Mesenchymal stem cell (in vitro differentiated cells and primary cell): ENCODE measurements at regions not wholly inside any gene's neighbourhood (a gene's known extent, or its start where the extent isn't known, plus 50 kb on each side); places are given as distances from the start of the nearest gene placed in this dataset.

Source experiments
- DNase-seq: peaks from one replicate; pipeline ENCODE4 v3.0.0-alpha.2; 2013
- H2AFZ ChIP-seq: one replicate; pipeline ENCODE4 v1.6.1; 2013; ENCODE audit warnings: low read depth, mild to moderate bottlenecking, control low read depth, inconsistent platforms, low read length, moderate library complexity
- H2AK5ac ChIP-seq: 2 replicates; pipeline ENCODE4 v1.6.1; 2013; ENCODE audit warnings: low read length, moderate library complexity, mild to moderate bottlenecking, inconsistent platforms; ENCODE audit not compliant: severe bottlenecking
- H2BK120ac ChIP-seq: one replicate; pipeline ENCODE4 v1.6.1; 2013; ENCODE audit warnings: low read depth, mild to moderate bottlenecking, inconsistent platforms, low read length, moderate library complexity
- H2BK12ac ChIP-seq, 2 experiments: one replicate each; pipeline ENCODE4 v1.6.1; 2013; ENCODE audit warnings: inconsistent platforms in 2 of 2, low read length in 2 of 2, mild to moderate bottlenecking in 2 of 2, moderate library complexity in 2 of 2, control low read depth in 1 of 2
- H2BK15ac ChIP-seq: one replicate; pipeline ENCODE4 v1.6.1; 2013; ENCODE audit warnings: mild to moderate bottlenecking, low read depth, inconsistent platforms; ENCODE audit not compliant: poor library complexity, severe bottlenecking
- H2BK5ac ChIP-seq: 2 replicates; pipeline ENCODE4 v1.6.1; 2013; ENCODE audit warnings: low read depth, mild to moderate bottlenecking, low read length, control low read depth, inconsistent platforms; ENCODE audit not compliant: poor library complexity, severe bottlenecking
- H3K14ac ChIP-seq, 2 experiments: one replicate each; pipeline ENCODE4 v1.6.1; 2013; ENCODE audit warnings: inconsistent platforms in 2 of 2, low read length in 2 of 2, control low read depth in 1 of 2, mild to moderate bottlenecking in 1 of 2, moderate library complexity in 1 of 2
- H3K18ac ChIP-seq, 2 experiments: one replicate each; pipeline ENCODE4 v1.6.1; 2013; ENCODE audit warnings: inconsistent platforms in 2 of 2, low read length in 2 of 2, control low read depth in 1 of 2, low read depth in 1 of 2, mild to moderate bottlenecking in 1 of 2
- H3K23ac ChIP-seq, 2 experiments: one replicate each; pipeline ENCODE4 v1.6.1; 2013; ENCODE audit warnings: inconsistent platforms in 2 of 2, low read length in 2 of 2, mild to moderate bottlenecking in 2 of 2, moderate library complexity in 2 of 2, control low read depth in 1 of 2
- H3K27ac ChIP-seq: 2 replicates; pipeline ENCODE4 v1.5.1; 2013; ENCODE audit warnings: mild to moderate bottlenecking, moderate library complexity, low read length, control low read depth, inconsistent platforms; ENCODE audit not compliant: poor library complexity, severe bottlenecking
- H3K27me3 ChIP-seq, 2 experiments: 2 replicates each; pipeline versions ENCODE4 v1.6.1 to v1.7.0; 2013; ENCODE audit warnings: low read length in 2 of 2, mild to moderate bottlenecking in 2 of 2, moderate library complexity in 2 of 2, control low read depth in 1 of 2, inconsistent platforms in 1 of 2; ENCODE audit not compliant: control insufficient read depth in 1 of 2, insufficient read depth in 1 of 2
- H3K36me3 ChIP-seq, 2 experiments: 2 replicates each; pipeline versions ENCODE4 v1.6.1 to v1.7.0; 2013; ENCODE audit warnings: low read length in 2 of 2, control low read depth in 1 of 2, inconsistent platforms in 1 of 2, low read depth in 1 of 2, mild to moderate bottlenecking in 1 of 2; ENCODE audit not compliant: insufficient read depth in 2 of 2, control insufficient read depth in 1 of 2
- H3K4ac ChIP-seq, 2 experiments: one replicate each; pipeline ENCODE4 v1.6.1; 2013; ENCODE audit warnings: inconsistent platforms in 2 of 2, low read length in 2 of 2, mild to moderate bottlenecking in 2 of 2, moderate library complexity in 2 of 2, control low read depth in 1 of 2, low read depth in 1 of 2
- H3K4me1 ChIP-seq: 2 replicates; pipeline ENCODE4 v1.6.1; 2013; ENCODE audit warnings: low read depth, low read length, control low read depth; ENCODE audit not compliant: control insufficient read depth, insufficient read depth
- H3K4me2 ChIP-seq: 2 replicates; pipeline ENCODE4 v1.6.1; 2013; ENCODE audit warnings: low read length, mild to moderate bottlenecking, inconsistent platforms; ENCODE audit not compliant: poor library complexity, severe bottlenecking
- H3K4me3 ChIP-seq, 2 experiments: 2 replicates each; pipeline versions ENCODE4 v1.5.1 to v1.7.0; 2013; ENCODE audit warnings: low read length in 2 of 2, mild to moderate bottlenecking in 2 of 2, control low read depth in 1 of 2, low read depth in 1 of 2; ENCODE audit not compliant: insufficient read depth in 1 of 2
- H3K79me1 ChIP-seq: replicated peaks from 2 replicates; pipeline ENCODE4 v1.6.1; 2013; ENCODE audit warnings: mild to moderate bottlenecking, control low read depth, low read length, inconsistent platforms; ENCODE audit not compliant: poor library complexity, severe bottlenecking
- H3K9ac ChIP-seq: 2 replicates; pipeline ENCODE4 v1.7.0; 2013; ENCODE audit warnings: mild to moderate bottlenecking, low read length, moderate library complexity
- H3K9me3 ChIP-seq: 2 replicates; pipeline ENCODE4 v1.7.0; 2013; ENCODE audit warnings: mild to moderate bottlenecking, low read length; ENCODE audit not compliant: control insufficient read depth
- H4K8ac ChIP-seq: one replicate; pipeline ENCODE4 v1.6.1; 2013; ENCODE audit warnings: inconsistent platforms, mild to moderate bottlenecking, low read length, moderate library complexity
- H4K91ac ChIP-seq: one replicate; pipeline ENCODE4 v1.6.1; 2013; ENCODE audit warnings: mild to moderate bottlenecking, low read length, inconsistent platforms
- WGBS: methylation state at CpG from one replicate; pipeline ENCODE4 v1.1.7; 2013; ENCODE audit warnings: mixed read lengths; 5-methylcytosine and 5-hydroxymethylcytosine counted together

DNA sequence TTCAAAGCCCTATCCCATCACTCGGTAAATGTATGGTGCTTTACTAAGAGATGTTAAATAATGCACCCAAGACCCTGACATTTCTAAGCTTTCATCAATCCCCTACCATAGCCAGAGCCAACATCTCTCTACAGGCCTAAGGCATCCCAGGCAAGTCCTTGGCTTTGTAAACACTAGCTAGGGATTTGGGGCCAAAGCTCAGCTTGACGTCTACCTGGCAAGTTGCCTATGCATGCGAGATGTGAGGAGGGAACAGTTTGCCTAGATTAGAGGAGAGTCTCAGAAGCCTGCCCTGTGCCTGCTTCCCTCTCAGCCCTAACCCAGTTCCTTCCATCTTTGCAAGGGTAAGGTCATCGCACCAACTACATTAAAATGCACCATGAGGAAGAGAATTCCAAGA lies 221.5 kb upstream of the NCKAP5 start:
- no peak overlapping the region for H2AFZ ChIP-seq
- peak overlapping the region; percentile 4 for H2AK5ac ChIP-seq
- H3K14ac ChIP-seq = no peak overlapping the region
- no peak overlapping the region for H3K4ac ChIP-seq
- no peak overlapping the region for H3K27ac ChIP-seq
- H3K9ac ChIP-seq = no peak overlapping the region
- H4K91ac ChIP-seq = no peak overlapping the region
- H4K8ac ChIP-seq = peak overlapping the region; percentile 62
- no peak overlapping the region for H3K18ac ChIP-seq
- H3K27me3 ChIP-seq = no peaks in the 10 kb centered on the region
- no peak overlapping the region for H2BK15ac ChIP-seq
- no peak overlapping the region for H2BK5ac ChIP-seq
- WGBS = 73% methylated on average over 4 of the region's 4 CpGs
- H2BK12ac ChIP-seq = no peak overlapping the region
- no peaks in the 10 kb centered on the region for H3K79me1 ChIP-seq
- H3K4me3 ChIP-seq = no peak overlapping the region
- H2BK120ac ChIP-seq = no peak overlapping the region
- H3K4me1 ChIP-seq = peaks cover 5% of the 10 kb centered on the region
- H3K36me3 ChIP-seq = no peaks in the 10 kb centered on the region
- no peak overlapping the region for H3K4me2 ChIP-seq
- no peak overlapping the region for H3K23ac ChIP-seq
- peaks cover 14% of the 10 kb centered on the region for H3K9me3 ChIP-seq
- no peak for DNase-seq

DNA sequence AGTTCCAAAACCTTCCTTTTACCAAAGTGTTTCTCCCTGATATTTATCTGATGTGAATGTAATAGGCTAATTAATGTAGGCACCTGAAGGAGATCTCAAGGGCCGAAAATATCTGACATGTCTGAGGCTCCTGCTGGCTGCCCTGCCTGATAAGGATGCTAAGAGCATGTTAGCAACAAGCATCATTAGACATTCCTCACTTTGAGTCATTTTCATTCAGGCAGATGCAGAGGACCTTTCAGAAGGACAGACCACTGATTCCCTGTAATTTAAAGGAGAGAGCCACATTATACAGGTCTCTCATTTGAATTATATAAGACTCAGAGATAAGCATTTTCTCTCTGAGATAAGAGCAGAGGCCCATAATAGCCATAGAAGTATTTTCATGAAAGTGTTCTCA lies 222.4 kb upstream of the NCKAP5 start:
- H4K91ac ChIP-seq = peak overlapping the region; percentile 20
- H2BK5ac ChIP-seq = no peak overlapping the region
- H2AK5ac ChIP-seq = peak overlapping the region; percentile 62
- H2BK120ac ChIP-seq = no peak overlapping the region
- peak overlapping the region; percentile 62 for H3K27ac ChIP-seq
- no peak overlapping the region for H2AFZ ChIP-seq
- peaks cover 5% of the 10 kb centered on the region for H3K4me1 ChIP-seq
- H3K4me3 ChIP-seq = no peak overlapping the region
- DNase-seq = peak; percentile 46
- H3K36me3 ChIP-seq = no peaks in the 10 kb centered on the region
- H3K18ac ChIP-seq = peak overlapping the region in 1 of 2 experiments; percentile 32
- no peak overlapping the region for H4K8ac ChIP-seq
- no peak overlapping the region for H3K23ac ChIP-seq
- WGBS = 43% methylated on average over 1 of the region's 1 CpG
- H3K27me3 ChIP-seq = no peaks in the 10 kb centered on the region
- H3K4me2 ChIP-seq = no peak overlapping the region
- H2BK12ac ChIP-seq = peak overlapping the region in 1 of 2 experiments; percentile 66
- peak overlapping the region; percentile 64 for H2BK15ac ChIP-seq
- no peaks in the 10 kb centered on the region for H3K79me1 ChIP-seq
- H3K9ac ChIP-seq = no peak overlapping the region
- no peak overlapping the region for H3K14ac ChIP-seq
- no peak overlapping the region for H3K4ac ChIP-seq
- H3K9me3 ChIP-seq = peaks cover 17% of the 10 kb centered on the region

DNA sequence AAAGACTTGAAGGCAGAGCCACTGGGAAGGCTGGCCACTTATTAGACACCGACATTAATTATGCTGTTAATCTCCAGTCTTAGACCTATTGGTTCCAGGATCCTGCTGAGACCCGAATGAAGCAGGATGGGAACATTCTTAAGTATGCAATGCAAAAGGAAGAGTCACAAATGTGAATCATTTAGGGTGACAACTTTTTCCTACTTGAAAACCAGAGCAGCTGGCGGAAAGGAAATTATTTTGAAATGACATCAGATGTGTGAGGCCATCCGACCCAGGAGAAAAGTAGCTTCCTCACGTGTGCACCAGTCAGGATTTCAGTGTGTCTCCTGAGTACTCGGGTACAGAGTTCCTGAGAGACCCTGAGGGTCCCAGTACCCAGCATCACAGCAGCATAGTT lies 222.9 kb upstream of the NCKAP5 start:
- no peaks in the 10 kb centered on the region for H3K27me3 ChIP-seq
- H3K4ac ChIP-seq = no peak overlapping the region
- no peak overlapping the region for H2BK120ac ChIP-seq
- no peak overlapping the region for H4K91ac ChIP-seq
- peaks cover 5% of the 10 kb centered on the region for H3K4me1 ChIP-seq
- H2BK12ac ChIP-seq = peak overlapping the region in 1 of 2 experiments; percentile 31
- peak overlapping the region; percentile 62 for H3K27ac ChIP-seq
- no peak overlapping the region for H2BK15ac ChIP-seq
- no peak overlapping the region for H4K8ac ChIP-seq
- H2AK5ac ChIP-seq = no peak overlapping the region
- no peak overlapping the region for H3K23ac ChIP-seq
- no peak overlapping the region for H3K4me3 ChIP-seq
- H3K36me3 ChIP-seq = no peaks in the 10 kb centered on the region
- no peak overlapping the region for H3K4me2 ChIP-seq
- no peak overlapping the region for H3K9ac ChIP-seq
- no peaks in the 10 kb centered on the region for H3K79me1 ChIP-seq
- H3K9me3 ChIP-seq = peaks cover 17% of the 10 kb centered on the region
- DNase-seq = peak; percentile 81
- no peak overlapping the region for H2BK5ac ChIP-seq
- WGBS = 3% methylated on average over 6 of the region's 6 CpGs
- H3K14ac ChIP-seq = no peak overlapping the region
- H2AFZ ChIP-seq = peak overlapping the region; percentile 64
- H3K18ac ChIP-seq = no peak overlapping the region

DNA sequence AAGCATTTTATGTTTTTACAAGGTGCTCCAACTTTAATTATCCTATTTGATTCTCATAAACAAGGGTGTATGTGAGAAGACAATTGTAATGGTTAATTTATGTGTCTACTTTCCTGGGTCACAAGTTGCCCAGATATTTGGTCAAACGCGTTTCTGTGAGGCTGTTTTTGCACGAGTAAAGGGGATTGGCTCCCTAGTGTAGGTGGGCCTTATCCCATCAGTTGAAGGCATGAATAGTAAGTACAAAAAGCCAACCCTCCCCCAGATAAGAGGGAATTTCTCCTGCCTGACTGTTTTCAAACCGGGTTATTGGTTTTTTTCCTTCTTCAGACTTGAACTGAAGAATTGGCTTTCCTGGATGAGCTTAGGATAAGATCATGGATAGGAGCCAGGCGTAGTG lies 224.0 kb upstream of the NCKAP5 start:
- WGBS = 93% methylated on average over 5 of the region's 5 CpGs

More for the DNA sequence above, 224.0 kb upstream of the NCKAP5 start:
- no peak for DNase-seq
- no peaks in the 10 kb centered on the region for H3K79me1 ChIP-seq
- H2AK5ac ChIP-seq = no peak overlapping the region
- no peak overlapping the region for H2BK5ac ChIP-seq
- peaks cover 5% of the 10 kb centered on the region for H3K4me1 ChIP-seq
- H3K18ac ChIP-seq = no peak overlapping the region
- H4K91ac ChIP-seq = no peak overlapping the region
- H3K9ac ChIP-seq = no peak overlapping the region
- H3K4me2 ChIP-seq = no peak overlapping the region
- no peak overlapping the region for H3K23ac ChIP-seq
- no peak overlapping the region for H3K14ac ChIP-seq
- no peaks in the 10 kb centered on the region for H3K27me3 ChIP-seq
- no peaks in the 10 kb centered on the region for H3K36me3 ChIP-seq
- H2BK12ac ChIP-seq = no peak overlapping the region
- H3K9me3 ChIP-seq = peaks cover 23% of the 10 kb centered on the region
- no peak overlapping the region for H2BK15ac ChIP-seq
- no peak overlapping the region for H2AFZ ChIP-seq
- H3K4ac ChIP-seq = no peak overlapping the region
- no peak overlapping the region for H3K4me3 ChIP-seq
- no peak overlapping the region for H4K8ac ChIP-seq
- no peak overlapping the region for H3K27ac ChIP-seq
- no peak overlapping the region for H2BK120ac ChIP-seq
